HK-2 (cell line): ENCODE measurements at regions not wholly inside any gene's neighbourhood (a gene's known extent, or its start where the extent isn't known, plus 50 kb on each side); places are given as distances from the start of the nearest gene placed in this dataset.
"Not testable (repeated sequence)": the region's sequence is repeated elsewhere in the genome, so short reads cannot be mapped to it uniquely, and the experiment has no call there.

Source experiments
- DNase-seq: peaks from one replicate; pipeline ENCODE4 v3.0.0-alpha.2; 2018; ENCODE audit not compliant: unreplicated experiment

DNA sequence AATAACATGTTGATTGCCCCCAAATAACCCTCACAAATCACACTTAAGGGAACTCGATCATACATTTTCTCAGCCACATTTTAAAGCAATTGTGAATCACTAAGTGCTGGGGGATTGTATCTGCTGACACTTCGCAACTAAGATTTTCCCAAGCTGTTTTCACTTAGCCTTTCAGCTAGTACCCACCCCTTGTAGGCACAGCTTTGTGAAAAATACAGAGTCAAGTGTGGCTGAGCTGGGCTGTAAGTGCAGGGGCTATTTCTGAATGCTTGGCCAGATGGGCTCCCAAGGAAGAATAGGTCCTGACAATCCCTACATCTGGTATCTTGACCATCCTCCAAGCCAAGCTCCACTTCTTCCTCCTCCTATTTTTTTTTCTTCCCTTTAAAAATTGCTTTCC is 289.2 kb upstream of the NMUR2 start:
- DNase-seq: no peak

DNA sequence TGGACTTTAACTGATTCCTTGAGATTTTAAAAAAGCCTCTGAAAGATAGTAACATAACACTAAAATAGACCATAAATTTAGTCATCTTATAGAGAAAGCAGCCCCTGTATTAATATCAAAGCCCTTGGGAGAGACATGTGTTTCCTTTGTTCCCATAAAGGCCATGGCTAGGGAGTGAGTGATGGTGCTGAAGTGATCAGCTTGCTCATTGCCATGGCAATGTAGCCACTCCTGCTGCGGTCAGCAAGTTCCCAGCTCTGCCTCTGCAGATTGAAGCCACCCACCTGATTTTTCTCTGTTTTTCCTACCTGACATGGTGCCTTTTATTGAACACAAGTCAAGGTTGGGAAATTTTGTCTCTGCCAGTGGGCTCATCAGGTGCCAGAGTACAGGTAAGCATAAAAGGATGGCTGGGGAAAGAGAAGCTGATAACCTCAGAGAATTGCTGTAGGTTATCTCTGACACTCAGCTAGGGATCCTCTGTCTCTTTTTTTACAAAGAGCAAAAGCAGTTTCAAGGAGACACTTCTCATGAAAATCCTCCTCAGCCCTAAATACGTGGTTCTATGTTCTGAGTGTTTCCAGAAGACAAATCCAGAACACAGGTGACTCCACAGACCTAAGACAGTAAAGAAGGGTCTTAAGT is 296.3 kb upstream of the NMUR2 start:
- DNase-seq: no peak

DNA sequence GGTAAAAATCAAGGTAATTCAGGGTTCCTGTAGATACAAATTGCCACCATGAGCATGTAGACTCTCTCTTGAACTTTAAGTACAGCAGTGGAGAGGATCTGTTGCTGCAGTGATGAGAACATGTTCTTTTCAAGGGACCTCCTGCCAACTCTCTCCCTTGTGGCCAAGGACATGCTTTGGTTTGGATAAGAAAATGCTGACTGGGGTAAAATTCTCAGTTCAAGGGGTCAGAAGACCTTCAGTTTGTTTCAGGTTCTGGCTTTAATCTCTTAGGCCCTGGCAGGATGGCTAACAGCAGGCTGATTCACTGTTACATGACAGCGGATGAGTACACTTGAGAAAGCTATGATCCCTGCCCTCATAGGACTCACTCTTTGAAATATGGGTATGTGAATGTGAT is 299.2 kb upstream of the NMUR2 start:
- no peak for DNase-seq

DNA sequence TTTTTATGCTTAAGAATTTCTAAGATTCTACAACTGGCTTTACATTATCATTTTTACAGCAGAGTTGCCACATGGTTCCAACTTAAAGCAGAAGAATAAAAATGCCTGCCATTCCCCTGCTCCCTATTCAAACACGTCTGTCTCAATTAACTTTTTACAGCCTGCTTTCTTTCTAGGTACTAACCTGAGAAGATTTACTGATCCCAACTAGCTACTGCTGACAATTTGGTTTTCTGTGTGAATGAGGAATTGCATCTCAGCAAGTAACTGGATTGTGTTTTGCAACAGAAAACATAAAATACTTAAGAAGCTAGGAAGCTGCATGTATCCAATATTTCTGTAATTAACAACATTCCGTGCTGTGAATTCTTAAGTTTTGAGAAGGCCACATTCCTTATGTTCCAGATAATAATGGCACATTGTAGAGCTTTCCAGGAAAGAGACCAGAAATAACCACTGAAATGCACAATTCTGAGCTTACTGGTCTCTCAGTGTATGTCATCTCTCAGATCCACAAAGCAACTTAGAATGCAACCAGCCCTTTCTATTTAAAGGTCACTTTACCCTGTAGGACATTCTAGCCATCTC is 306.8 kb upstream of the NMUR2 start:
- DNase-seq: no peak

DNA sequence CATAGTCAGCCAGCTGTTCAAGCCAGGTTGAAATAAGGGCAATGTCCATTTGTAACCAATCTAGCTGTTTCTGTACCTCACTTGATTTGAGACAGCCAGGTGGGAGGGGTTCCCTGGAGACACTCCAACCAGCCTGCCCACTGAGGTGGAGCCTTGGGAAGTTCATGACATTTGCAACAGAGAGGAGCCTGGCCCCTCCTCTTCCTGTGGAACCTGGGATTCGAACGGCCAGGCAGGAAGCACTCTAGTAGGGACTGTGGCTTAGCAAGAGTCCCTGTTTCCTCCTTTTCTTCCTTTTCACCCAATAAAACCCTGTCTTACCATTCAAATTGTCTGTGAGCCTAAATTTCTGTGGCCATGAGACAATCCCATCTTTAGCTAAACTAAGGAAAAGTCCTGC is 312.3 kb upstream of the NMUR2 start:
- no peak for DNase-seq

- no peak for DNase-seq
Observed at GRCh38 chr5:152723482-152723881, 318.4 kb upstream of the NMUR2 start.

DNA sequence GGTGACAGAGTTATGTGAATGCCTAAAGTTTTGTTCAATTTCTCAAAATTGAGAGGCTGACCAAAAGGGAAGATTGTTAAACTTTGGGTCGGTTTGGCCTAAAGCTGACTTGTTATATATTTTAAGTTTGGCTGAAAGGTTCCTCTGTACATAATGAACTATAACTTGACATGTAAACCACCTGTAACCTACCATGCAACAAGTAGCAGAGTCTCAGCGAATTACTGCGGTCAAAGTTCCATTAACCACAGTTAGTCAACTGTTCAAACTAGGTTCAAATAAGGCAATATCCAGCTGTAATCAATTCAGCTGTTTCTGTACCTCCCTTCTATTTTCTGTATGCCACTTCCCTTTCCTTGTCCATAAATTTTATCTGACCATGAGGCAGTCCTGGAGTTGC is 325.1 kb upstream of the NMUR2 start:
- DNase-seq: no peak

DNA sequence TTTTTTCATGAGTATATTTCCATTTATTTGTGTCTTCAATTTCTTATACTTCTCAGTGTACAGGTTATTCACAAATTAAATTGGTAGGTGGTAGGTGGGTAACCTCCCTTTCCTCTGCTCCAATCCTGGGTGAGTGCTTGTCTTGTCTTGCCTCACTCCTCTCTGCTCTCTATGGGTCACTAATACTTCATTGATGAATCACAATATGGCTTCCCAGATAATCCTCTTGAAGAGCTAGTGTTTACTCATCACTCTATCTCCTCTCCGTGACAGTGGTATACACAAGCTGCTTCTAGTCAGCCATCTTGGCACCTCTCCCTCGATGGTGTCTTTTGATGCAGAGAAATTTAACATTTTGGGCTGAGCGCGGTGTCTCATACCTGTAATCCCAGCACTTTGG is 331.8 kb upstream of the NMUR2 start:
- DNase-seq: no peak

DNA sequence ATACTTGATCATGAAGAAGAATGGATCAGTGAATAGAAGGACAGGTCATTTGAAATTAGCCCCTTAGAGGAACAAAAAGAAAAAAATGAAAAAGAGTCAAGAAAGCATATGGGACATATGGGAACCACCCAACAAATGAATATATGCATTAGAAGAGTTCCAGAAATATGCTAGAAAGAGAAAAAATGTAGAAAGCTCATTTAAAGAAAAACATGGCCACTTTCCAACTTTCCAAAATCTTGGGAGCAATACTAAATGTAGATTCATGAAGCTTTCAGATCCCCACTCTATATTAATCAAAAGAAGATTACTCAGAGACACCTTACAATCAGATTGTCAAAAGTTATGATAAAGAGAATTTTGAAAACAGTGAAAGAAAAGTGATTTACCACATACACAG is 334.8 kb upstream of the NMUR2 start:
- DNase-seq: no peak

GRCh38 chr5:152741126-152741525 is 336.0 kb upstream of the NMUR2 start:
- DNase-seq: not testable (repeated sequence)

DNA sequence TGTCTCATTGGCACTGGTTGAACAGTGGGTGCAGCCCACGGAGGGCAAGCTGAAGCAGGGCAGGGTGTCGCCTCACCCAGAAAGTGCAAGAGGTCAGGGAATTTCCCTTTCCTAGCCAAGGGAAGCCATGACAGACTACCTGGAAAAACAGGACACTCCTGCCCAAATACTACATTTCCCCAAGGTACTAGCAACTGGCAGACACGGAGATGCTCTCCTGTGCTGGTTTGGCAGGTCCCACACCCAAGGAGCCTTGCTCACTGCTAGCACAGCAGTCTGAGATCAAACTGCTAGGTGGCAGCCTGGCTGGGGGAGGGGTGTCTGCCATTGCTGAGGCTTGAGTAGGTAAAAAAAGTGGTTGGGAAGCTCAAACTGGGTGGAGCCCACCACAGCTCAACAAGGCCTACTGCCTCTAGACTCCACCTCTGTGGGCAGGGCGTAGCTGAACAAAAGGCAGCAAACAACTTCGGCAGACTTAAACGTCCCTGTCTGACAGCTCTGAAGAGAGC is 382.7 kb upstream of the NMUR2 start:
- not testable (repeated sequence) for DNase-seq

GRCh38 chr5:152801886-152802285 is 396.8 kb upstream of the NMUR2 start:
- no peak for DNase-seq

- DNase-seq: no peak
Observed at GRCh38 chr5:152804179-152804578, 399.1 kb upstream of the NMUR2 start.

DNA sequence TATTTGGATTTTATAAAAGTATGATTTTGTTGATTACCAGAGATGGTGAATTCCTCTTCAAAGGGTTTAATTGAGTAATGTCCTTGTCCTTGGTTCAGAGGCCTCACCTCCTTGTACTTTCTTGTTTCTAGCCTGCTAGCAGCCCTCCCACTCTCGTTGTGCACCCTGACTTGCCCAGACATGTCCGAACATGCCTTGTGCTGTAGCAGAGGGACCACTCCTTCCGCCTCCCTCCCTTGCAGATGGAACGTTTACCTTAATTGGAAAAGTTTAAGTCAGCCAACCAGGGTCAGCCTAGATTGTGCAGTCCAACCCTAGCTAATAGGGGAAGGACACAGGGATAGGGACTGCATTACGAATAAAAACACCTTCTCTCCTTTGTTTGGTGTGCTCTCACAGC is 406.9 kb upstream of the NMUR2 start:
- DNase-seq: no peak

DNA sequence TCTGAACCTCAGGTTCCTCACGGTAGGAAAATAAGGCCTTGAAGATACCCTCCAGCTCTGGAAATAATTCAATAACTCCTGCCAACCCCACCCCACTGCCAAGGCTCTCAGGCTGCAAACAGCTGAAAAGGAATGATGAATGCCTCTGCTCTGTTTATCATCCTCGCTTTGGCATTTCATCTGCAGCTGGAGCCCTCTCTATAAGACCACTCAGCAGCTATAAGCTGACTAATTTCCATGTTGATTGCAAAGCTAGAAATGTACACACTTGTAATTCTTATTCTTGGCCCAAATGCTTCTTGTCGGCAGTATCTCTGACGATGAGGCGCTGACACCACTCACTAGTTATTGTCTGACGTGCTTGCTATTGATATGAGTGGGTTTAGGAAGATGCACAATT is 408.4 kb upstream of the NMUR2 start:
- DNase-seq: no peak

GRCh38 chr5:152819891-152820290 is 414.8 kb upstream of the NMUR2 start:
- no peak for DNase-seq

- DNase-seq: no peak
Observed at GRCh38 chr5:152824316-152824715, 419.2 kb upstream of the NMUR2 start.

DNA sequence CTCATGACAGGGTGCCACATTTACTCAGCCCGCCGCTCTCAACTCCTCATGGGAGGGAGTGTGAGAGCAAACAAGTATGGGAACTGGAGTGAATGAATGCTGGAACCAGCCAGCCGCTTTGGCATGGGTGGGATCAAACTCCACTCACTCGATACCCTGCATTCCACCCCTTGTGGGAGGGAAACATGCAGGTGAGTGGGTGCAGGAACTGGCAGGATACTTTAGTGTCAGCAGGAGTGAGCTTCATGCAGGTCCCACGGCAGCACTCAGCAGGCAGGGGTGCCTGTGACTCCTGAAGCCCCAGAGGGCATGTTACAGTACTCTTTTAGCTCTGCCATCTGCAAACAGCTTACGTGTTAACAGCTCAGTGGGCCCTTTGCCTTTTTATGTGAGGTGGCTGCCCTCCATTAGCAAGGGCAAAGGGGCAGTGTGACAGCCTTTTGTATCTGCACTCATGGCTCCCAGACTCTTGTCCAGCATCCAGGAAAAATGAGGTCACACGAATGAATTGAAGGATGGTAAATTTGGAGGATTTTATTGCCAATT is 433.2 kb upstream of the NMUR2 start:
- DNase-seq: no peak

GRCh38 chr5:152844713-152845112 is 439.6 kb upstream of the NMUR2 start:
- DNase-seq: no peak

DNA sequence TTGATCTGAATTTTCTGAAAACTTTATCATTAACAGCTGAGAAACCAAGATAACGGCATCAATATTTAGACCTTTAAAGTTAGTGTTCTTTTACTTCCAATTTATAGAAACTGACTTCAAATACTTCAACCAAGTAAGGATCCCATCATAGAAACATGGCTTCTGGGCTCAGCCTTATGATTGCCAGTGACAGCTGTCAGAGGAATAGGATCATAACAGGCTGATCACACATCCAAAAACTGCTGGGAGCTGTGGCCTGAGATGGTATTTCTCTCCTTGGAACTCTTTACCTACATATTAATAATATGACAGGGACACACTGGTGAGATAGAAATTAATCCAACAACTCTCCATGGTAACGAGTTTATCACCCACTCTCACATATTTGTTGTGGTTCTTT is 448.3 kb upstream of the NMUR2 start:
- DNase-seq: no peak

GRCh38 chr5:152855441-152855840 is 450.4 kb upstream of the NMUR2 start:
- DNase-seq: no peak

DNA sequence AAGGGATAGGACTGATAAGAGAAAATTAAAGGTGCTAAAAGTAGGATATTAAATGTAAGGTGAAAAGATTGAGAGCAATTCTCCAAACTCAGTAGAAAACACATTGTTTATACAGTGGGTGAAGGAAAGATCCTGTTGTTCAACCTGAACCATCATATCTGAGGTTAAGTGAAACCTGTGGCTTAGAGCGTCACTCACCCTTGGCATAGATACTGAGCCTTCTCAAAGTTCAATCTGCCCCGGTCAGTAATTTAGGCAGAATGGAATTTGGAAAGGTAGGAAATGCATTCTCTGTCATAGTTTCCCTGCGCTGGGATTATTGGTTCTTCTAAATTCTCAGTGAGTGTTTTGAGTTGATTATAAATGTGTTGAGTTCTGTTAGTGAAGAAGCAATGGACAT is 456.2 kb upstream of the NMUR2 start:
- DNase-seq: no peak

- no peak for DNase-seq
Observed at GRCh38 chr5:152864447-152864846, 459.4 kb upstream of the NMUR2 start.

GRCh38 chr5:152864991-152865390 is 459.9 kb upstream of the NMUR2 start:
- DNase-seq: no peak
